MM.1S (cell line): ENCODE measurements at regions not wholly inside any gene's neighbourhood (a gene's known extent, or its start where the extent isn't known, plus 50 kb on each side); places are given as distances from the start of the nearest gene placed in this dataset.

ENCODE experiments used
- DNase-seq: peaks from one replicate; pipeline ENCODE4 v3.0.0-alpha.2; 2015
- H2AFZ ChIP-seq: fragments of 300-600 bp; sonication (generic); 2 replicates; pipeline ENCODE4 v1.6.0; 2016; ENCODE audit warnings: antibody characterized with exemption, low read length
- H3F3A ChIP-seq: fragments of 300-600 bp; sonication (generic); 2 replicates; pipeline ENCODE4 v1.6.1; 2016; ENCODE audit warnings: mild to moderate bottlenecking, antibody characterized with exemption, low read length, moderate library complexity, mixed read lengths; ENCODE audit not compliant: insufficient read depth
- H3K27ac ChIP-seq: fragments of 300-600 bp; sonication (generic); 2 replicates; pipeline ENCODE4 v1.5.1; 2016; ENCODE audit warnings: mild to moderate bottlenecking, low read length
- H3K27me3 ChIP-seq: fragments of 300-600 bp; sonication (generic); replicated peaks from 2 replicates; pipeline ENCODE4 v1.6.0; 2016; ENCODE audit warnings: low read length; ENCODE audit not compliant: insufficient read depth
- H3K36me3 ChIP-seq: fragments of 300-600 bp; sonication (generic); replicated peaks from 2 replicates; pipeline ENCODE4 v1.6.1; 2016; ENCODE audit warnings: mild to moderate bottlenecking, low read length, mixed read lengths; ENCODE audit not compliant: insufficient read depth
- H3K4me1 ChIP-seq: fragments of 300-600 bp; sonication (generic); 2 replicates; pipeline ENCODE4 v1.6.1; 2016; ENCODE audit warnings: low read length, mixed read lengths
- H3K4me2 ChIP-seq: fragments of 300-600 bp; sonication (generic); 2 replicates; pipeline ENCODE4 v1.6.0; 2016; ENCODE audit warnings: low read depth, low read length
- H3K4me3 ChIP-seq: fragments of 300-600 bp; sonication (generic); 2 replicates; pipeline ENCODE4 v1.5.1; 2016; ENCODE audit warnings: low read length, mixed read lengths
- H3K79me2 ChIP-seq: fragments of 300-600 bp; sonication (generic); 2 replicates; pipeline ENCODE4 v1.6.1; 2016; ENCODE audit warnings: mixed run types, low read length, mixed read lengths
- H3K9ac ChIP-seq: fragments of 300-600 bp; sonication (generic); 2 replicates; pipeline ENCODE4 v1.6.1; 2016; ENCODE audit warnings: low read length, mixed read lengths
- H3K9me2 ChIP-seq: fragments of 300-600 bp; sonication (generic); replicated peaks from 2 replicates; pipeline ENCODE4 v1.6.1; 2016; ENCODE audit warnings: mild to moderate bottlenecking, low read length, mixed read lengths; ENCODE audit not compliant: insufficient read depth
- H3K9me3 ChIP-seq: fragments of 300-600 bp; sonication (generic); replicated peaks from 2 replicates; pipeline ENCODE4 v1.6.1; 2016; ENCODE audit warnings: mild to moderate bottlenecking, low read length, mixed read lengths; ENCODE audit not compliant: insufficient read depth
- H4K20me1 ChIP-seq: fragments of 300-600 bp; sonication (generic); 2 replicates; pipeline ENCODE4 v1.6.1; 2016; ENCODE audit warnings: mild to moderate bottlenecking, low read length, moderate library complexity, mixed read lengths; ENCODE audit not compliant: insufficient read depth
- EZH2 ChIP-seq: fragments of 300-600 bp; sonication (generic); optimal IDR thresholded peaks from 2 replicates; pipeline ENCODE3; 2017; ENCODE audit warnings: low read depth, mild to moderate bottlenecking, antibody characterized with exemption, low read length, mixed read lengths
- EZH2phosphoT487 ChIP-seq: fragments of 300-600 bp; sonication (generic); IDR thresholded peaks from 2 replicates; pipeline ENCODE4 v1.6.1; 2018; ENCODE audit warnings: antibody characterized with exemption, low read length
- TF ChIP-seq, protein P1 (sequence below): fragments of 300-600 bp; sonication (generic); IDR thresholded peaks from 2 replicates; pipeline ENCODE4 v1.5.1; 2016; ENCODE audit warnings: antibody characterized with exemption, low read length, mixed read lengths

DNA sequence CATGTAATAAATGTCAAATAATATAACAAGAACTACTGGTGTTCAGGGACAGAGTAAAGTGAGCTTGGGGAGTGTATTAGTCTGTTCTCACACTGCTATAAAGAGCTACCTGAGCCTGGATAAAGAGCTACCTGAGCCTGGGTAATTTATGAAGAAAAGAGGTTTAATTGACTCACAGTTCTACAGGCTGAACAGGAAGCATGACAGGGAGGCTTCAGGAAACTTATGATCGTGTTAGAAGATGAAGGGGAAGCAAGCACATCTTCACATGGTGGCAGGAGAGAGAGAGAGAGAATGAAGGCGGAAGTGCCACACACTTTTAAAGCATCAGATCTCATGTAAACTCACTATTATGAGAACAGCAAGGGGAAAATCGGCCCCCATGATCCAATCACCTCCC lies 205.9 kb downstream of the CTH start:
- H3K9me3 ChIP-seq: no peaks in the 10 kb centered on the region
- no peaks in the 10 kb centered on the region for H3F3A ChIP-seq
- DNase-seq: no peak
- H3K27me3 ChIP-seq: no peaks in the 10 kb centered on the region
- no peaks in the 10 kb centered on the region for H3K9me2 ChIP-seq
- no peak overlapping the region for H2AFZ ChIP-seq
- no peaks in the 10 kb centered on the region for H3K4me1 ChIP-seq
- no peak overlapping the region for H3K27ac ChIP-seq
- no peak for TF ChIP-seq EZH2
- TF ChIP-seq, protein P1, sequence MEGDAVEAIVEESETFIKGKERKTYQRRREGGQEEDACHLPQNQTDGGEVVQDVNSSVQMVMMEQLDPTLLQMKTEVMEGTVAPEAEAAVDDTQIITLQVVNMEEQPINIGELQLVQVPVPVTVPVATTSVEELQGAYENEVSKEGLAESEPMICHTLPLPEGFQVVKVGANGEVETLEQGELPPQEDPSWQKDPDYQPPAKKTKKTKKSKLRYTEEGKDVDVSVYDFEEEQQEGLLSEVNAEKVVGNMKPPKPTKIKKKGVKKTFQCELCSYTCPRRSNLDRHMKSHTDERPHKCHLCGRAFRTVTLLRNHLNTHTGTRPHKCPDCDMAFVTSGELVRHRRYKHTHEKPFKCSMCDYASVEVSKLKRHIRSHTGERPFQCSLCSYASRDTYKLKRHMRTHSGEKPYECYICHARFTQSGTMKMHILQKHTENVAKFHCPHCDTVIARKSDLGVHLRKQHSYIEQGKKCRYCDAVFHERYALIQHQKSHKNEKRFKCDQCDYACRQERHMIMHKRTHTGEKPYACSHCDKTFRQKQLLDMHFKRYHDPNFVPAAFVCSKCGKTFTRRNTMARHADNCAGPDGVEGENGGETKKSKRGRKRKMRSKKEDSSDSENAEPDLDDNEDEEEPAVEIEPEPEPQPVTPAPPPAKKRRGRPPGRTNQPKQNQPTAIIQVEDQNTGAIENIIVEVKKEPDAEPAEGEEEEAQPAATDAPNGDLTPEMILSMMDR: no peak
- no peak for TF ChIP-seq EZH2phosphoT487
- H3K79me2 ChIP-seq: no peaks in the 10 kb centered on the region
- H3K4me2 ChIP-seq: no peak overlapping the region
- no peak overlapping the region for H3K9ac ChIP-seq
- no peak overlapping the region for H3K4me3 ChIP-seq
- no peaks in the 10 kb centered on the region for H4K20me1 ChIP-seq
- no peaks in the 10 kb centered on the region for H3K36me3 ChIP-seq

DNA sequence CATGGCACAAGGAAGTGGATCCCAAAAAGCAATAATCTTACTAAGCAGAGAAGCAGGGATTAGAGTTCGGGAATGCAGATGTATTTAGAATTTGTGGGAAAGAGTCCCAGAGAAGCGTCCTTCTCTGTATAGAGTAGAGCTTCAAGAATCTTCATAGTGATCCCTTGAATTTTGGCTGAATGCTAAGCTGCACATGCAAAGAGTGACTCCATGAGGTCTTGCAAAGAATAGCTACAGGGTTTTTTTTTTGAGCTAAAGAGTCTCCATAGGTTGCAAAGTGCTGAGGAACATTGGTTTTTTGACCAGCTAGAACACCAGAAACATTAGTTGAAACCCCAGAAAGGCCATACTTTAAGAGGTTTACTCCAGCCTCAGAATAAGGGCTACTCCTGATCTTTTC lies 206.7 kb downstream of the CTH start:
- Histone ChIP-seq H3K79me2 (no peaks in the 10 kb centered on the region), H3K9me3 (no peaks in the 10 kb centered on the region), H3K27ac (no peak overlapping the region), H3K9me2 (no peaks in the 10 kb centered on the region), H3K9ac (no peak overlapping the region), H3K36me3 (no peaks in the 10 kb centered on the region), H3K4me1 (no peaks in the 10 kb centered on the region), H2AFZ (no peak overlapping the region), H3F3A (no peaks in the 10 kb centered on the region), H3K27me3 (no peaks in the 10 kb centered on the region), H3K4me2 (no peak overlapping the region), H4K20me1 (no peaks in the 10 kb centered on the region), H3K4me3 (no peak overlapping the region)
- TF ChIP-seq EZH2 (no peak), EZH2phosphoT487 (no peak)
- DNase-seq: no peak

DNA sequence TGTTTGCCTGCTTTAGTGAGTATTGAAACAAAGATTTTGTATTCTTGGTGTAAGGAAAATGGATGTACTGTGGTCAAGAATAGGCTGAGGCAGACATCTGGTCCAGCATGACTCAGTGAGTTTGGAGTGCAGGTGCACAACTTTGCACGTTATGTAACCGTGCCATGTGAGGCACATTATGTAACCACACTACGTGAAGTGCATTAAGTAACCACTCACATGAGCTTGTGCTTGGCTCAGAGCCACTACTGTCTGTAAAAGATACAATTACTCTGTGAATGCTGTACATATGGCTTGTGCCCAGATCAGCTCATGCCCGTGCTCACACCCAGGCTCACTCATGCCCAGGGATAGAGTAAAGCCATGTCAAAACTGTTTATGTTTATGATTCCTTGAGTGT lies 216.8 kb downstream of the CTH start:
- no peaks in the 10 kb centered on the region for H3K9me3 ChIP-seq
- H3K4me1 ChIP-seq: no peaks in the 10 kb centered on the region
- H3K4me3 ChIP-seq: no peak overlapping the region
- H3K27me3 ChIP-seq: no peaks in the 10 kb centered on the region
- no peaks in the 10 kb centered on the region for H3K36me3 ChIP-seq
- H3K79me2 ChIP-seq: no peaks in the 10 kb centered on the region
- no peaks in the 10 kb centered on the region for H4K20me1 ChIP-seq
- no peak for DNase-seq
- H2AFZ ChIP-seq: no peak overlapping the region
- H3K27ac ChIP-seq: no peak overlapping the region
- no peak overlapping the region for H3K4me2 ChIP-seq
- H3F3A ChIP-seq: no peaks in the 10 kb centered on the region
- H3K9ac ChIP-seq: no peak overlapping the region
- no peaks in the 10 kb centered on the region for H3K9me2 ChIP-seq
- TF ChIP-seq EZH2phosphoT487: no peak
- TF ChIP-seq, protein P1: no peak
- TF ChIP-seq EZH2: no peak

DNA sequence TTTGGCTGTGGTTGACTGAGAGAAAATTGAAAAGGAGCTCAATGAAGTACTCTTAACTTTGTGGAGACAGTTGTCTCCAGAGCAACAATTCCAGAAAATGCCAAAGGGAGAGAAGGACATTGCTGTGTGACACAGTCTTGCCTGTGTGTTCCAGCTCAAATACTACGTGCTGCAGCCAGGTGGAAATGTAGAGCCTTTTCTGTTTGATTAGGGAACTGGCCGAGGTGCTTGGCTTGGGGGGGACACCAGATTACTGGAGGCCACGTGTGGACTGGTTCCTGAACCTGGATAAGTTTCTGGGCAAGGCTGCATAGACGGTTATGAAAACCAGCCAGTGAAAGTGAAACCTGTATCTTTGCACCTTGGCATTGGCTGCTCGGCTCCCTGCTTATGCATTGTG lies 217.9 kb downstream of the CTH start:
- TF ChIP-seq EZH2phosphoT487 (no peak), EZH2 (no peak)
- TF ChIP-seq, protein P1: no peak

More for the DNA sequence above, 217.9 kb downstream of the CTH start:
- H3K4me3 ChIP-seq: no peak overlapping the region
- H3K9me3 ChIP-seq: no peaks in the 10 kb centered on the region
- no peak overlapping the region for H3K9ac ChIP-seq
- no peaks in the 10 kb centered on the region for H3F3A ChIP-seq
- H3K27ac ChIP-seq: no peak overlapping the region
- H3K36me3 ChIP-seq: no peaks in the 10 kb centered on the region
- DNase-seq: no peak
- H3K9me2 ChIP-seq: no peaks in the 10 kb centered on the region
- H4K20me1 ChIP-seq: no peaks in the 10 kb centered on the region
- no peak overlapping the region for H2AFZ ChIP-seq
- no peak overlapping the region for H3K4me2 ChIP-seq
- H3K79me2 ChIP-seq: no peaks in the 10 kb centered on the region
- H3K4me1 ChIP-seq: no peaks in the 10 kb centered on the region
- no peaks in the 10 kb centered on the region for H3K27me3 ChIP-seq
